NT2/D1 (cell line): ENCODE measurements at regions not wholly inside any gene's neighbourhood (a gene's known extent, or its start where the extent isn't known, plus 50 kb on each side); places are given as distances from the start of the nearest gene placed in this dataset.

ENCODE experiments used
- YY1 ChIP-seq: IDR thresholded peaks from 2 replicates; pipeline ENCODE4 v1.6.1; 2011; ENCODE audit not compliant: insufficient read length, insufficient read depth
- ZNF274 ChIP-seq: IDR thresholded peaks from 2 replicates; pipeline ENCODE4 v1.6.1; 2011; ENCODE audit warnings: mild to moderate bottlenecking, low read depth, low read length

DNA sequence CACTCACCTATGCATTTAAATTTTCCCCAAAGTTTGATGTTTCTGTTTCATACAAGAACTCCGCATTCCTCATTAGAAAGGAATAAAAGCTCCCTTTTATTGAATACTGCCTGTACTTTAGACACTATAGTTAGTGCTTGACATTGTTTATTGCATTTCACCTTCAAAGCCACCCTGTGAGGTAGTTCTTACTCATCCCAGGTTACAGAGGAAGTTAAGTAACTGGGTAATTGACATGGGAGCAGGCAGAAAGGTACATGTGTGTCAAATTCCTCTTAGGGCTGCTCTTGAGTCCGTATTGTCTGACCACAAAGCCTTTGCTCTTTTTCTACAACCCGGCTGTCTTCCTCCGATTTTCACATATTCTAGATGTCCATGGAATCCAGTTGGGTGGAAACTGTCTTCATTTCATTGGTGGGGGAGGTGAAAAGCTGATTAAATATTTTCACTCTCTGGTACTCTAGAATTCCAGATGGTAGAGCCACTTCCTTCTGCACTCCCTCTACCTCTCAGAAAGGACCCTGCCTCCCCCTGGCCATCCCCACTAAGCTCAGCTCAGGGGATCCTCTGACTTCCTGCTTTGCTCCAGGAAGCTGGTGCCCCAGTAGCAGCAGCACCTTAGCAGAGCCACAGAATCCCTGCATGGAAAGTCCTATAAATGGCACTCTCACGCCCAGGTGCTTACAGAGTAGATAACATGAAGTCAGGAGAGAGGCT, 319.2 kb downstream of the LRATD1 start:
- no peak for TF ChIP-seq YY1
- no peak for TF ChIP-seq ZNF274
